ENCODE measurements at regions not wholly inside any gene's neighbourhood (a gene's known extent, or its start where the extent isn't known, plus 50 kb on each side); places are given as distances from the start of the nearest gene placed in this dataset.
"Not testable (repeated sequence)": the region's sequence is repeated elsewhere in the genome, so short reads cannot be mapped to it uniquely, and the experiment has no call there.

DNA sequence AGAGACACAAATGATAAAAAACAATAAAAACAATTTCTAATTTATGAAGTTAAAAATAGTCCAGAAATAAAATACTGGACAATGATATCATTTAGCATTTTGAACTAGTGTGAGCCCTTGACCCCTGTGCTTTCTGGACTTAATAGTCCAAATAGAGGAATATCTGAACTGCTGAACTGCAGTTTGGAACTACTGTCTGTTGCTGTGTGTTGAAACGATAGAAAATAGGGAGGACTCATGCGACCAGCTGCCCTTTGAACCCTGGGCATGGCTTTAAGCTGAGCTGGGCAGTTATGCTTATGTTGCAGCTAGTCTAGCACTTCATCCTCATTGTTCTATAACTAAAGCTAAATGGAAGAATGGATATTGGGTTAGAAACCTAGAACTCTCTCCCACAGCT, 99.5 kb downstream of the FMR1NB start:
- no peaks in the 10 kb centered on the region for H3K27me3 Mint-ChIP-seq
- H3K4me3 Mint-ChIP-seq: no peak overlapping the region
- no peaks in the 10 kb centered on the region for H3K4me1 Mint-ChIP-seq
- H3K36me3 Mint-ChIP-seq (ENCODE audit: low read depth): no peaks in the 10 kb centered on the region
- no peaks in the 10 kb centered on the region for H3K9me3 Mint-ChIP-seq
- DNase-seq: no peak
- no peak overlapping the region for H3K27ac Mint-ChIP-seq
- ChIA-PET POLR2A (no interaction called here), CTCF (no interaction called here)

- ChIA-PET POLR2A (no interaction called here), CTCF (no interaction called here)
- Mint-ChIP-seq H3K4me1 (no peaks in the 10 kb centered on the region), H3K9me3 (no peaks in the 10 kb centered on the region), H3K4me3 (no peak overlapping the region), H3K27ac (no peak overlapping the region), H3K27me3 (no peaks in the 10 kb centered on the region), H3K36me3 (ENCODE audit: low read depth) (no peaks in the 10 kb centered on the region)
- no peak for DNase-seq
Observed at GRCh38 chrX:148084611-148085010, 103.5 kb downstream of the FMR1NB start.

GRCh38 chrX:148120151-148120550, 139.0 kb downstream of the FMR1NB start:
- ChIA-PET POLR2A (no interaction called here), CTCF (no interaction called here)
- H3K9me3 Mint-ChIP-seq: no peaks in the 10 kb centered on the region
- no peaks in the 10 kb centered on the region for H3K36me3 Mint-ChIP-seq (ENCODE audit: low read depth)
- no peak for DNase-seq
- H3K27me3 Mint-ChIP-seq: no peaks in the 10 kb centered on the region
- no peaks in the 10 kb centered on the region for H3K4me1 Mint-ChIP-seq
- H3K4me3 Mint-ChIP-seq: no peak overlapping the region
- H3K27ac Mint-ChIP-seq: no peak overlapping the region

DNA sequence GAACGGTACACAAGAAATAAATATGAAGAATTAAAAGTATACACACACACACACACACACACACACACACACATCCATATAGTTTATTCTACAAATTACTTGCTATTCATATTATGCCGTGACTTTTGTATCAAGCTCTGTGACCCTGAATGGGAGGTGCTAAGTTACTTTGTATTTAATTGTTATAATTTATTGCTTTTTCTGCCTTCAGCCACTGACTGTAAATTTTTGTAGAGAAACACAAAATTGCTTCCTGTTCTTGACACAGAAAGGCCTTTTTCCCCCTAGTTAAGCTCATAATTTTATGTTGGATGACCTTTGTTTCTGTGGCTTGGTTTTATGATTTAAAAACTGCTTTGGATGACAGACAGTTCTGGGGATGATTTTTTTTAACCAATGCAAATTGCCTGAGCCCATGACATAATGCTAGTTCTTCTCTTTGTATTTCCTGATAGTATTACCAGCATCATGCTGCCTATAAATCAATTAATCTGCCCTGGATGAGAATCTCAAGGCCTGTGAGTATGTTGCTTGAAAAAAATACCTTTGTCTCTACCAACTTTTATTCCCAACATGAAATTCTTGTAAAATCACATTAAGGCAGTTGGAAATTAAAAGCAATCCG, 140.0 kb downstream of the FMR1NB start:
- DNase-seq: no peak
- Mint-ChIP-seq H3K9me3 (no peaks in the 10 kb centered on the region), H3K36me3 (ENCODE audit: low read depth) (no peaks in the 10 kb centered on the region), H3K27ac (no peak overlapping the region), H3K4me1 (no peaks in the 10 kb centered on the region), H3K27me3 (no peaks in the 10 kb centered on the region), H3K4me3 (no peak overlapping the region)
- CTCF ChIA-PET: no interaction called here
- POLR2A ChIA-PET: no interaction called here

DNA sequence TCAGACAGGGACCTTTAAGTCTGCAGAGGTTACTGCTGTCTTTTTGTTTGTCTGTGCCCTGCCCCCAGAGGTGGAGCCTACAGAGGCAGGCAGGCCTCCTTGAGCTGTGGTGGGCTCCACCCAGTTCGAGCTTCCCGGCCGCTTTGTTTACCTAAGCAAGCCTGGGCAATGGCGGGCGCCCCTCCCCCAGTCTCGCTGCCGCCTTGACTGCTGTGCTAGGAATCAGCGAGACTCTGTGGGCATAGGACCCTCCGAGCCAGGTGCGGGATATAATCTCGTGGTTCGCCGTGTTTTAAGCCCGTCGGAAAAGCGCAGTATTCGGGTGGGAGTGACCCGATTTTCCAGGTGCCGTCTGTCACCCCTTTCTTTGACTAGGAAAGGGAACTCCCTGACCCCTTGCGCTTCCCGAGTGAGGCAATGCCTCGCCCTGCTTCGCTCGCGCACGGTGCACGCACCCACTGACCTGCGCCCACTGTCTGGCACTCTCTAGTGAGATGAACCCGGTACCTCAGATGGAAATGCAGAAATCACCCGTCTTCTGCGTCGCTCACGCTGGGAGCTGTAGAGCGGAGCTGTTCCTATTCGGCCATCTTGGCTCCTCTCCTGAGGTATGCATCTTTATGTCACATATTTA, 147.9 kb downstream of the FMR1NB start:
- H3K27ac Mint-ChIP-seq: peak overlapping the region; percentile 19
- H3K4me1 Mint-ChIP-seq; CTCF ChIA-PET; POLR2A ChIA-PET; DNase-seq; H3K9me3 Mint-ChIP-seq; H3K36me3 Mint-ChIP-seq (ENCODE audit: low read depth); H3K27me3 Mint-ChIP-seq; H3K4me3 Mint-ChIP-seq: not testable (repeated sequence)

DNA sequence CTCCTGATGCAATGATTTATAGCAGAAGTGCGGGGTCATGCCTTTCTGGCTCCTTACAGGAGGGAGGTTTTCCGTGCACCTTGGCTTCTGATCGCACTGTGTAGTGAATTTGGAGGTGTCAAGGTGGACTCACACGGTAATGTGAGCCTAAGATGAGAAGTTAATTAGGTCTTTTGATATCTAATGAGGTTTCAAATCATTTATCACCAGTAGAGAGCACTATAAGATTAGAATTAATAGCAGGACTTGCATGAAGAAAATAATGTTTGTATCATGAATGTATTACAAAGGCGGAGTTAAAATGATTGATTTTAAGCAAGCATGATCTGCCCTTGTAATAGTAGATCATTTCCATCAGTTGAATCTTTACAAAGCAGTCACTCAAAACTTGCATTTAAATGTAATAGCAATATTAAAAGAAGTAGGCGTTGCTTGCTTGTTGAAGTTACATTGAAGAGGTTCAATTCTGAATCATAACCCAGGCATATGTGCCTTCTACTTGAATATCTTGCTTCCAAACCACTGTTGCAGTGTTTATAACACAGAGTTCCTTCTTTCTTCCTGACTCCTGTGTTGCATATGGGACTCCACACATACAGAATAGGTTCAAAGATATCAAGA, 152.1 kb downstream of the FMR1NB start:
- no peaks in the 10 kb centered on the region for H3K4me1 Mint-ChIP-seq
- no peak overlapping the region for H3K4me3 Mint-ChIP-seq
- no peaks in the 10 kb centered on the region for H3K9me3 Mint-ChIP-seq
- no peaks in the 10 kb centered on the region for H3K36me3 Mint-ChIP-seq (ENCODE audit: low read depth)
- no peaks in the 10 kb centered on the region for H3K27me3 Mint-ChIP-seq
- POLR2A ChIA-PET: no interaction called here
- DNase-seq: no peak
- no peak overlapping the region for H3K27ac Mint-ChIP-seq
- CTCF ChIA-PET: no interaction called here

- Mint-ChIP-seq H3K9me3 (no peaks in the 10 kb centered on the region), H3K4me3 (no peak overlapping the region), H3K27ac (no peak overlapping the region), H3K4me1 (no peaks in the 10 kb centered on the region), H3K36me3 (ENCODE audit: low read depth) (no peaks in the 10 kb centered on the region), H3K27me3 (no peaks in the 10 kb centered on the region)
- DNase-seq: no peak
- ChIA-PET CTCF (no interaction called here), POLR2A (no interaction called here)
Observed at GRCh38 chrX:148134578-148134977, 153.4 kb downstream of the FMR1NB start.

- Mint-ChIP-seq H3K4me3 (no peak overlapping the region), H3K36me3 (ENCODE audit: low read depth) (no peaks in the 10 kb centered on the region), H3K27ac (no peak overlapping the region), H3K9me3 (no peaks in the 10 kb centered on the region), H3K27me3 (no peaks in the 10 kb centered on the region), H3K4me1 (no peaks in the 10 kb centered on the region)
- DNase-seq: no peak
- ChIA-PET CTCF (no interaction called here), POLR2A (no interaction called here)
Observed at GRCh38 chrX:148135738-148136137, 154.6 kb downstream of the FMR1NB start.

GRCh38 chrX:148146121-148146520, 165.0 kb downstream of the FMR1NB start:
- no peaks in the 10 kb centered on the region for H3K9me3 Mint-ChIP-seq
- POLR2A ChIA-PET: no interaction called here
- no peaks in the 10 kb centered on the region for H3K36me3 Mint-ChIP-seq (ENCODE audit: low read depth)
- CTCF ChIA-PET: no interaction called here
- H3K4me3 Mint-ChIP-seq: no peak overlapping the region
- H3K4me1 Mint-ChIP-seq: no peaks in the 10 kb centered on the region
- no peak for DNase-seq
- no peak overlapping the region for H3K27ac Mint-ChIP-seq
- H3K27me3 Mint-ChIP-seq: no peaks in the 10 kb centered on the region

GRCh38 chrX:148156986-148157385, 175.8 kb downstream of the FMR1NB start:
- Mint-ChIP-seq H3K4me3 (no peak overlapping the region), H3K36me3 (ENCODE audit: low read depth) (no peaks in the 10 kb centered on the region), H3K9me3 (no peaks in the 10 kb centered on the region), H3K4me1 (no peaks in the 10 kb centered on the region), H3K27me3 (no peaks in the 10 kb centered on the region), H3K27ac (no peak overlapping the region)
- no peak for DNase-seq
- ChIA-PET POLR2A (no interaction called here), CTCF (no interaction called here)

GRCh38 chrX:148159796-148160195, 178.7 kb downstream of the FMR1NB start:
- Mint-ChIP-seq H3K27me3 (no peaks in the 10 kb centered on the region), H3K4me3 (no peak overlapping the region), H3K9me3 (no peaks in the 10 kb centered on the region), H3K4me1 (no peaks in the 10 kb centered on the region), H3K27ac (no peak overlapping the region), H3K36me3 (ENCODE audit: low read depth) (no peaks in the 10 kb centered on the region)
- ChIA-PET CTCF (no interaction called here), POLR2A (no interaction called here)
- no peak for DNase-seq

- Mint-ChIP-seq H3K4me1 (no peaks in the 10 kb centered on the region), H3K9me3 (no peaks in the 10 kb centered on the region), H3K36me3 (ENCODE audit: low read depth) (no peaks in the 10 kb centered on the region), H3K27ac (no peak overlapping the region), H3K27me3 (no peaks in the 10 kb centered on the region), H3K4me3 (no peak overlapping the region)
- no peak for DNase-seq
- CTCF ChIA-PET: interaction anchor here (1.2 kb wide), 1 partner anchor 10 kb away, joined by 3 read pairs; no protein-coding TSS in a partner anchor
- POLR2A ChIA-PET: no interaction called here
Observed at GRCh38 chrX:148161701-148162100, 180.6 kb downstream of the FMR1NB start.

- no peaks in the 10 kb centered on the region for H3K4me1 Mint-ChIP-seq
- no peak overlapping the region for H3K4me3 Mint-ChIP-seq
- ChIA-PET POLR2A (interaction anchor here (0.6 kb wide), 1 partner anchor 620 kb away, joined by 3 read pairs; no protein-coding TSS in a partner anchor), CTCF (interaction anchor here (0.9 kb wide), 1 partner anchor 316 kb away, joined by 3 read pairs; no protein-coding TSS in a partner anchor)
- H3K27me3 Mint-ChIP-seq: no peaks in the 10 kb centered on the region
- H3K36me3 Mint-ChIP-seq (ENCODE audit: low read depth): no peaks in the 10 kb centered on the region
- no peaks in the 10 kb centered on the region for H3K9me3 Mint-ChIP-seq
- DNase-seq: no peak
- H3K27ac Mint-ChIP-seq: no peak overlapping the region
Observed at GRCh38 chrX:148185631-148186030, 204.5 kb downstream of the FMR1NB start.

DNA sequence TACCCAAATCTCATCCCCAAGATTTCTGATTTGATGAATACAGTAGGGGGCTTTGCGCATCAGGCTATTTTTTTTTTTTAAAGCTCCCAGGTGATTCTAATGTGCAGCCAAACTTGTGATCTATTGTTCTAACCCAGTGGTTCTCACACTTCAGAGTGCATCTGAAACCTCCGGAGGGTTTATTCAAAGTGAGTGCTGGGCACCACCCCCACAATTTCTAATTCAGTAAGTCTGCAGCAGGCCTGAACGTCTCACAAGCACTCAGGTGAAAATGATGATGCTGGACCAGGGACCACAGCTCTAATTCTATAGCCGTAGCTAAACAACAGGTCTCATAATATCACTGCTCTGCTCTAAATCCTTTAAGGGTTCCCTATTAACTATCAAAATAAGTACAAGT, 211.4 kb downstream of the FMR1NB start:
- ChIA-PET POLR2A (no interaction called here), CTCF (interaction anchor here (0.7 to 1.2 kb wide), 2 partner anchors 10 to 222 kb away, joined by 4 read pairs; no protein-coding TSS in a partner anchor)
- no peaks in the 10 kb centered on the region for H3K9me3 Mint-ChIP-seq
- no peaks in the 10 kb centered on the region for H3K27me3 Mint-ChIP-seq
- H3K27ac Mint-ChIP-seq: no peak overlapping the region
- no peaks in the 10 kb centered on the region for H3K4me1 Mint-ChIP-seq
- DNase-seq: no peak
- H3K36me3 Mint-ChIP-seq (ENCODE audit: low read depth): no peaks in the 10 kb centered on the region
- H3K4me3 Mint-ChIP-seq: no peak overlapping the region

All from activated CD4-positive, alpha-beta T cell treated with anti-CD3 and anti-CD28 coated beads, Interleukin-2, amount 10 ng/mL, durations not matched to agents 7 days and 5 days (primary cell).